ENCODE measurements at regions not wholly inside any gene's neighbourhood (a gene's known extent, or its start where the extent isn't known, plus 50 kb on each side); places are given as distances from the start of the nearest gene placed in this dataset. TPM values are rescaled to one million over a fixed set of nuclear protein-coding genes. Genes with fewer than 3 reads are reported as not detected.

- Histone ChIP-seq H3K79me2 (ENCODE audit: low read length) (no peaks in the 10 kb centered on the region), H3K36me3 (ENCODE audit: insufficient read depth, low read length) (no peaks in the 10 kb centered on the region), H3K4me2 (ENCODE audit: low read depth, low read length, poor library complexity, severe bottlenecking) (no peak overlapping the region), H3K4me1 (ENCODE audit: low read length) (no peaks in the 10 kb centered on the region), H3K4me3 (ENCODE audit: low read length) (no peak overlapping the region), H4K20me1 (ENCODE audit: insufficient read depth, low read depth, low read length) (no peaks in the 10 kb centered on the region), H3K27ac (ENCODE audit: low read length) (no peak overlapping the region), H3K9me3 (ENCODE audit: low read length) (no peaks in the 10 kb centered on the region), H3K27me3 (ENCODE audit: low read length) (no peaks in the 10 kb centered on the region), H3K9me2 (replicated peaks; ENCODE audit: insufficient read depth, low read length) (no peaks in the 10 kb centered on the region), H3K9ac (ENCODE audit: low read length) (no peak overlapping the region), H2AFZ (ENCODE audit: low read length) (no peak overlapping the region)
- DNase-seq = no peak
Measured at GRCh38 chrX:116628464-116628863, 165.7 kb upstream of the CT83 start.

- no peak overlapping the region for H2AFZ ChIP-seq (ENCODE audit: low read length)
- no peaks in the 10 kb centered on the region for H3K4me1 ChIP-seq (ENCODE audit: low read length)
- no peaks in the 10 kb centered on the region for H3K27me3 ChIP-seq (ENCODE audit: low read length)
- H3K4me3 ChIP-seq (ENCODE audit: low read length) = no peak overlapping the region
- H3K9ac ChIP-seq (ENCODE audit: low read length) = no peak overlapping the region
- no peaks in the 10 kb centered on the region for H3K79me2 ChIP-seq (ENCODE audit: low read length)
- H3K27ac ChIP-seq (ENCODE audit: low read length) = no peak overlapping the region
- DNase-seq = no peak
- no peaks in the 10 kb centered on the region for H3K9me2 ChIP-seq (replicated peaks; ENCODE audit: insufficient read depth, low read length)
- no peaks in the 10 kb centered on the region for H3K9me3 ChIP-seq (ENCODE audit: low read length)
- no peaks in the 10 kb centered on the region for H3K36me3 ChIP-seq (ENCODE audit: insufficient read depth, low read length)
- H3K4me2 ChIP-seq (ENCODE audit: low read depth, low read length, poor library complexity, severe bottlenecking) = no peak overlapping the region
- no peaks in the 10 kb centered on the region for H4K20me1 ChIP-seq (ENCODE audit: insufficient read depth, low read depth, low read length)
Measured at GRCh38 chrX:116618546-116618945, 155.8 kb upstream of the CT83 start.

- Histone ChIP-seq H3K36me3 (ENCODE audit: insufficient read depth, low read length) (no peaks in the 10 kb centered on the region), H3K9me2 (replicated peaks; ENCODE audit: insufficient read depth, low read length) (no peaks in the 10 kb centered on the region), H3K9me3 (ENCODE audit: low read length) (no peaks in the 10 kb centered on the region), H3K4me3 (ENCODE audit: low read length) (no peak overlapping the region), H3K79me2 (ENCODE audit: low read length) (no peaks in the 10 kb centered on the region), H3K9ac (ENCODE audit: low read length) (no peak overlapping the region), H3K4me2 (ENCODE audit: low read depth, low read length, poor library complexity, severe bottlenecking) (no peak overlapping the region), H3K27me3 (ENCODE audit: low read length) (no peaks in the 10 kb centered on the region), H3K4me1 (ENCODE audit: low read length) (no peaks in the 10 kb centered on the region), H2AFZ (ENCODE audit: low read length) (no peak overlapping the region), H3K27ac (ENCODE audit: low read length) (no peak overlapping the region), H4K20me1 (ENCODE audit: insufficient read depth, low read depth, low read length) (no peaks in the 10 kb centered on the region)
- no peak for DNase-seq
Measured at GRCh38 chrX:116607776-116608175, 145.0 kb upstream of the CT83 start.

- H3K36me3 ChIP-seq (ENCODE audit: insufficient read depth, low read length) = no peaks in the 10 kb centered on the region
- H3K4me1 ChIP-seq (ENCODE audit: low read length) = no peaks in the 10 kb centered on the region
- H4K20me1 ChIP-seq (ENCODE audit: insufficient read depth, low read depth, low read length) = no peaks in the 10 kb centered on the region
- no peaks in the 10 kb centered on the region for H3K9me2 ChIP-seq (replicated peaks; ENCODE audit: insufficient read depth, low read length)
- no peak overlapping the region for H3K4me2 ChIP-seq (ENCODE audit: low read depth, low read length, poor library complexity, severe bottlenecking)
- no peak overlapping the region for H3K4me3 ChIP-seq (ENCODE audit: low read length)
- H3K27me3 ChIP-seq (ENCODE audit: low read length) = no peaks in the 10 kb centered on the region
- no peak for DNase-seq
- no peaks in the 10 kb centered on the region for H3K9me3 ChIP-seq (ENCODE audit: low read length)
- no peak overlapping the region for H3K27ac ChIP-seq (ENCODE audit: low read length)
- no peak overlapping the region for H3K9ac ChIP-seq (ENCODE audit: low read length)
- no peaks in the 10 kb centered on the region for H3K79me2 ChIP-seq (ENCODE audit: low read length)
- H2AFZ ChIP-seq (ENCODE audit: low read length) = no peak overlapping the region
Measured at GRCh38 chrX:116605576-116605975, 142.8 kb upstream of the CT83 start.

GRCh38 chrX:116596010-116596409 is 133.2 kb upstream of the CT83 start:
- no peaks in the 10 kb centered on the region for H3K79me2 ChIP-seq (ENCODE audit: low read length)
- H4K20me1 ChIP-seq (ENCODE audit: insufficient read depth, low read depth, low read length) = no peaks in the 10 kb centered on the region
- H3K27ac ChIP-seq (ENCODE audit: low read length) = no peak overlapping the region
- DNase-seq = no peak
- no peaks in the 10 kb centered on the region for H3K9me3 ChIP-seq (ENCODE audit: low read length)
- no peaks in the 10 kb centered on the region for H3K9me2 ChIP-seq (replicated peaks; ENCODE audit: insufficient read depth, low read length)
- no peak overlapping the region for H3K4me2 ChIP-seq (ENCODE audit: low read depth, low read length, poor library complexity, severe bottlenecking)
- H3K27me3 ChIP-seq (ENCODE audit: low read length) = no peaks in the 10 kb centered on the region
- H3K4me1 ChIP-seq (ENCODE audit: low read length) = no peaks in the 10 kb centered on the region
- H3K9ac ChIP-seq (ENCODE audit: low read length) = no peak overlapping the region
- H3K4me3 ChIP-seq (ENCODE audit: low read length) = no peak overlapping the region
- H2AFZ ChIP-seq (ENCODE audit: low read length) = no peak overlapping the region
- no peaks in the 10 kb centered on the region for H3K36me3 ChIP-seq (ENCODE audit: insufficient read depth, low read length)

Small RNA genes in the stretch of these regions (small RNA-seq; reads per million reads assigned to genes)
- gene RNU6-1323P = not detected

Data from Karpas-422 (cell line).